ENCODE measurements at regions not wholly inside any gene's neighbourhood (a gene's known extent, or its start where the extent isn't known, plus 50 kb on each side); places are given as distances from the start of the nearest gene placed in this dataset.
"Not testable (repeated sequence)": the region's sequence is repeated elsewhere in the genome, so short reads cannot be mapped to it uniquely, and the experiment has no call there.

DNA sequence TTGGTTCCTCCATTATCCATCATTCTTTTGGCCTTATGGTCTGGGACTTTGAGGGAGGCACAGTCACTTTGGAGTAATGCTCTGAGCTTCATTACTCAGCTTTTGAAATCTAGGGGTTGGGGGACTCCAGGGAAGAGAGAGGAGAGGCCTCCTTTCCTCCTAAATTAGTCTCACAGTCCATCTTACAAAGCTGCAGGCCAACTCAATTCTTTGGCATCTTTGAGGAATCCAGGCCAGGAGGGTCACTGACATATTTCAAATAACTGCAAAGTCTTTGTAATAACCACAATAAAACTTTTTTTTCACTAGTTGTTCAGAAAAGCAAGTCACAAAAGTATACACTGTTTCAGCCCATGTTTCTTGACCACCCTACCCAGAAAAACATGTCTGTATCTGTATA is 73.3 kb upstream of the FAR1 start:
- H3K27me3 Mint-ChIP-seq (ENCODE audit: insufficient read depth), result 0 out of 2 replicates have a peak, but pooled peaks cover 4% of the 10 kb centered on the region
- H3K36me3 Mint-ChIP-seq (ENCODE audit: low read depth), result no peaks in the 10 kb centered on the region
- no peaks in the 10 kb centered on the region; the same call in 1 of the 2 replicates for H3K9me3 Mint-ChIP-seq
- peak; percentile 66 for DNase-seq
- TF ChIP-seq, protein P1, sequence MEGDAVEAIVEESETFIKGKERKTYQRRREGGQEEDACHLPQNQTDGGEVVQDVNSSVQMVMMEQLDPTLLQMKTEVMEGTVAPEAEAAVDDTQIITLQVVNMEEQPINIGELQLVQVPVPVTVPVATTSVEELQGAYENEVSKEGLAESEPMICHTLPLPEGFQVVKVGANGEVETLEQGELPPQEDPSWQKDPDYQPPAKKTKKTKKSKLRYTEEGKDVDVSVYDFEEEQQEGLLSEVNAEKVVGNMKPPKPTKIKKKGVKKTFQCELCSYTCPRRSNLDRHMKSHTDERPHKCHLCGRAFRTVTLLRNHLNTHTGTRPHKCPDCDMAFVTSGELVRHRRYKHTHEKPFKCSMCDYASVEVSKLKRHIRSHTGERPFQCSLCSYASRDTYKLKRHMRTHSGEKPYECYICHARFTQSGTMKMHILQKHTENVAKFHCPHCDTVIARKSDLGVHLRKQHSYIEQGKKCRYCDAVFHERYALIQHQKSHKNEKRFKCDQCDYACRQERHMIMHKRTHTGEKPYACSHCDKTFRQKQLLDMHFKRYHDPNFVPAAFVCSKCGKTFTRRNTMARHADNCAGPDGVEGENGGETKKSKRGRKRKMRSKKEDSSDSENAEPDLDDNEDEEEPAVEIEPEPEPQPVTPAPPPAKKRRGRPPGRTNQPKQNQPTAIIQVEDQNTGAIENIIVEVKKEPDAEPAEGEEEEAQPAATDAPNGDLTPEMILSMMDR (IDR thresholded peaks at IDR 0.05), result no peak
- peaks cover 41% of the 10 kb centered on the region for H3K4me1 Mint-ChIP-seq (ENCODE audit: low read depth)
- no peak overlapping the region; the same call in 1 of the 2 replicates for H3K4me3 Mint-ChIP-seq
- peak overlapping the region; percentile 50 for H3K27ac Mint-ChIP-seq

DNA sequence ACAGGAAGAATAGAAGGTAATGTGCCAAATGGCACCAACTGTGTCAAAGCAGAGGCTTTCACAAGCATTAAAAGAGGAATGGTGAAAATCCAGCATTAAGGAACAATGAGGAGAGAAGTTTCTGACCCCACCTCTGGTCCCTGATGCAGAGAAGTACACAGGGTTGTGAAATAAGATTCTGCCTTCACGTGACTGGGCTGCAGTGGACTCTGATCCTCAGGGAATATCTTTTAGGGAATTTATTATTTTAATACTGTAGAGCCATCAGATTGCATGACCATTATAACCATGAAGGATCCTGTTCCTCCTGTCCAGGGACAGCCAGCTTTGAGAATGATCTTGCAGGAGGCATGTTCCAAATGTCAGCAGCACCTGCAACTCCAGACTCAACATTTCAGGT is 74.4 kb upstream of the FAR1 start:
- DNase-seq, result no peak
- Mint-ChIP-seq H3K36me3 (ENCODE audit: low read depth) (no peaks in the 10 kb centered on the region), H3K27me3 (ENCODE audit: insufficient read depth) (0 out of 2 replicates have a peak, but pooled peaks cover 4% of the 10 kb centered on the region), H3K4me3 (no peak overlapping the region), H3K4me1 (ENCODE audit: low read depth) (peaks cover 41% of the 10 kb centered on the region), H3K9me3 (no peaks in the 10 kb centered on the region; the same call in 1 of the 2 replicates), H3K27ac (no peak overlapping the region)
- TF ChIP-seq, protein P1 (IDR thresholded peaks at IDR 0.05), result no peak

DNA sequence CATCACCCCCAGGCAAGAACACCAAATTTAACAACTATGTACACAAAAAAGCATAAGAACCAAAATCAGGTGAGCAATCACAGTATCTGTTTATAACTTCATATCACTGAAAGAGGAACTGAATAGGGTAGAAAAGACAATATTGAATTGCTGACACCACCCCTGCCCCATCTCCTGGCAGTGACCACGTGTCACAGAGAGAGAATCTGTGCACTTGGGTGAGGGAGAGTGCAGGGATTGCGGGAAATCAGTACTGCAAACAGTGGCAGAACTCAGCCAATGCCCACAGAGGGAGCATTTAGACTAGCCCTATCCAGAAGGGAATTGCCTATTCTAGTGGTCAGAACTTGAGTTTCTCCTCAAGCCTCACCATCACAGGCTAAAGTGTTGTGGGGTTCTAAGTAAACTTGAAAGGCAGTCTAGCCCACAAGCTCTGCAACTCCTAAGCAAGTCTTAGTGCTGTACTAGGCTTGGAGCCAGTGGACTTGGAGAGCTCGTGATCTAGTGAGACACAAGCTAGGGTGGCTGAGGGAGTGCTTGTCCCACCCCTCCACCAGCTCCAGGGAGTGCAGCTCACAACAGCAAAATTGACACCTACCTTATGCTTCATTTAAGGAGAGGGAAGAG is 82.8 kb upstream of the PTH start:
- H3K36me3 Mint-ChIP-seq (ENCODE audit: low read depth), result no peaks in the 10 kb centered on the region
- TF ChIP-seq, protein P1 (IDR thresholded peaks at IDR 0.05), result no peak

DNA sequence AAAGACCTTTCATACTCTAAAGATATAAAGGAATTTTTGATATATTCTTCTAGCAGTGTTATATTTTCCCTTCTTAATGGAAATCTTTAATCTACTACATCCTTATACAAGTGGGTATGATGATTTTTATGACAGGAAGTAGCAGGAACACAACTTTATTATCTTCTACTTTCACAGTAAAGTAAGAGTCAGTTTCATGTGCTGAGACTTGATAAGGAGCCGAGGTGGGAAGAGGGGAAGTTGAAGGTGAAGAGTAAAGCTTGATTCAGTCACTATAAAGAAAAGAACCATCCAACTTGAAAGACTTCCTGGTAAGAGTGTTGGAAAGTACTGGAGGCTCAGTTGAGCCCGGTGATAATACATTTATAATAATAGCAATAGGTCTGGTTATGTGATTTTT is 82.1 kb upstream of the PTH start:
- TF ChIP-seq, protein P1 (IDR thresholded peaks at IDR 0.05), result no peak
- H3K4me3 Mint-ChIP-seq, result no peak overlapping the region
- no peaks in the 10 kb centered on the region for H3K36me3 Mint-ChIP-seq (ENCODE audit: low read depth)
- peaks cover 21% of the 10 kb centered on the region for H3K9me3 Mint-ChIP-seq
- no peak for DNase-seq
- H3K4me1 Mint-ChIP-seq (ENCODE audit: low read depth), result no peaks in the 10 kb centered on the region
- no peaks in the 10 kb centered on the region; the same call in none of the 2 replicates for H3K27me3 Mint-ChIP-seq (ENCODE audit: insufficient read depth)
- H3K27ac Mint-ChIP-seq, result no peak overlapping the region

More for the DNA sequence above, 82.8 kb upstream of the PTH start:
- Mint-ChIP-seq H3K27me3 (ENCODE audit: insufficient read depth) (no peaks in the 10 kb centered on the region; the same call in none of the 2 replicates), H3K4me3 (no peak overlapping the region), H3K4me1 (ENCODE audit: low read depth) (no peaks in the 10 kb centered on the region), H3K9me3 (peaks cover 16% of the 10 kb centered on the region), H3K27ac (no peak overlapping the region)
- DNase-seq, result no peak

DNA sequence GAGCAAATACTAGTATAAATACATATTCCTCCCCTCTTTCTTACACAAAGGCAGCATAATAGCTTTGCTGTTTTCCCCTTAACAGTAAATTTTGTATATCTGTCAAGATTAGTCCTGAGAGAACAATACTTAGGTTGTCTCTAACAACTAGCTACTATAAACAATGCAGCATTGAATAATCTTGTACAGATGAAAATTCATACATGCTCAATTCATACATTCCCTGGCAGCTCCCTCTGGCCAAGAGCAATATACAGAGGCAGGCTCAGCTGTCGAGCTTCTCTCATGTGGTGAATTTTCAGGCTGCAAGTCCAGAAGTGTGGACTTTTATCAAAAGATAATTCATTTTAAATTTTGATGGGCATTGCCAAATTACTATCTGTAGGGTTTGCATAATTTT is 81.2 kb upstream of the PTH start:
- no peaks in the 10 kb centered on the region for H3K4me1 Mint-ChIP-seq (ENCODE audit: low read depth)
- no peak overlapping the region for H3K4me3 Mint-ChIP-seq
- no peak overlapping the region for H3K27ac Mint-ChIP-seq
- H3K9me3 Mint-ChIP-seq, result peaks cover 25% of the 10 kb centered on the region
- TF ChIP-seq, protein P1 (IDR thresholded peaks at IDR 0.05), result no peak
- no peak for DNase-seq
- no peaks in the 10 kb centered on the region for H3K36me3 Mint-ChIP-seq (ENCODE audit: low read depth)
- no peaks in the 10 kb centered on the region; the same call in none of the 2 replicates for H3K27me3 Mint-ChIP-seq (ENCODE audit: insufficient read depth)

DNA sequence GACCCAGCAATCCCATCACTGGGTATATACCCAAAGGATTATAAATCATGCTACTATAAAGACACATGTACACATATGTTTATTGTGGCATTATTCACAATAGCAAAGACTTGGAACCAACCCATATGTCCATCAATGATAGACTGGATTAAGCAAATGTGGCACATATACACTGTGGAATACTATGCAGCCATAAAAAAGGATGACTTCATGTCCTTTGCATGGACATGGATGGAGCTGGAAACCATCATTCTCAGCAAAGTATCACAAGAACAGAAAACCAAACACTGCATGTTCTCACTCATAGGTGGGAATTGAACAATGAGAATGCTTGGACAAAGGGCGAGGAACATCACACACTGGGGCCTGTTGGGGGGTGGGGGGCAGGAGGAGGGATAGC is 79.6 kb upstream of the PTH start:
- H3K27me3 Mint-ChIP-seq (ENCODE audit: insufficient read depth); H3K4me3 Mint-ChIP-seq: not testable (repeated sequence)
- H3K9me3 Mint-ChIP-seq, result peaks cover 19% of the 10 kb centered on the region

More for the DNA sequence above, 79.6 kb upstream of the PTH start:
- not testable (repeated sequence) for DNase-seq; H3K4me1 Mint-ChIP-seq (ENCODE audit: low read depth); H3K27ac Mint-ChIP-seq; H3K36me3 Mint-ChIP-seq (ENCODE audit: low read depth)

All from HFFc6 (cell line).